Bronchial epithelial cell (primary cell): ENCODE measurements at regions not wholly inside any gene's neighbourhood (a gene's known extent, or its start where the extent isn't known, plus 50 kb on each side); places are given as distances from the start of the nearest gene placed in this dataset.
"Not testable (repeated sequence)": the region's sequence is repeated elsewhere in the genome, so short reads cannot be mapped to it uniquely, and the experiment has no call there.

ENCODE experiments used
- DNase-seq: peaks from one replicate; pipeline ENCODE4 v3.0.0-alpha.2; 2010; ENCODE audit warnings: low read depth
- FAIRE-seq: peaks from 2 replicates; lab custom pipeline; 2011; peaks lifted over from hg19 to GRCh38; lab: Jason Lieb, UNC
- H3K27me3 ChIP-seq: 2 replicates; pipeline ENCODE4 v1.5.1; 2011; ENCODE audit warnings: low read length; ENCODE audit not compliant: control insufficient read depth, insufficient read depth
- H3K36me3 ChIP-seq: 2 replicates; pipeline ENCODE4 v1.5.1; 2011; ENCODE audit warnings: low read length; ENCODE audit not compliant: control insufficient read depth, insufficient read depth
- H3K4me3 ChIP-seq: 2 replicates; pipeline ENCODE4 v1.5.1; 2011; ENCODE audit warnings: mild to moderate bottlenecking, low read depth, low read length, control low read depth
- TF ChIP-seq, protein P1 (sequence below): IDR thresholded peaks from 2 replicates; pipeline ENCODE4 v1.5.1; 2011; ENCODE audit warnings: mild to moderate bottlenecking, moderate library complexity, low read length, control low read depth, inconsistent platforms; ENCODE audit not compliant: insufficient read depth, severe bottlenecking

DNA sequence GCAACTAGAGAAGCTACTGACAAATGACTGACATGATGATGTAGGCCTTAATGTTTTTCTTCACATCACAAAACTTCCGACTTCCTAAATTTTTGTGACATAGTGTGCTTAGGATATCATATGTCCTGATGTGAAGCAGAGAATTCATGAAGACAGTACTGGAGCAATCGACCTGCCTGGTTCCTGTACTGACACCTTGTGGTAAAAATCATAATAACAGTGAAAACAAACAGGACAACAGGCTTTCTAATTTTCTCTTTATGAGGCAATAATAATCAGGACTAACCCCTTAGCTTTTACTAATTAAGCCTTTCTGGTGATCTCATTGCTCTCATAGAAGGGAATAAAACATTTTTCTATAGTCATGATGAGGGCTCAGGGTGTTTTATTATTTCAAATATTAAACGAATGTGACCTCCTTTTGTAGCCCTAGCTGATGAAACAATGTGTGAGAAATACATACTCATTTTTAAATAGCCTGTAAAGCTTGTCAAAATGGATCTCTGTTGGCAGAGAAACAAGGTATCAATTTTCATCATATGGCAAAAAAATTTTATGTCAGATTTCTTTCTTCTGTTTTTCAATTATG lies 158.4 kb downstream of the TENT5D start:
- TF ChIP-seq, protein P1, sequence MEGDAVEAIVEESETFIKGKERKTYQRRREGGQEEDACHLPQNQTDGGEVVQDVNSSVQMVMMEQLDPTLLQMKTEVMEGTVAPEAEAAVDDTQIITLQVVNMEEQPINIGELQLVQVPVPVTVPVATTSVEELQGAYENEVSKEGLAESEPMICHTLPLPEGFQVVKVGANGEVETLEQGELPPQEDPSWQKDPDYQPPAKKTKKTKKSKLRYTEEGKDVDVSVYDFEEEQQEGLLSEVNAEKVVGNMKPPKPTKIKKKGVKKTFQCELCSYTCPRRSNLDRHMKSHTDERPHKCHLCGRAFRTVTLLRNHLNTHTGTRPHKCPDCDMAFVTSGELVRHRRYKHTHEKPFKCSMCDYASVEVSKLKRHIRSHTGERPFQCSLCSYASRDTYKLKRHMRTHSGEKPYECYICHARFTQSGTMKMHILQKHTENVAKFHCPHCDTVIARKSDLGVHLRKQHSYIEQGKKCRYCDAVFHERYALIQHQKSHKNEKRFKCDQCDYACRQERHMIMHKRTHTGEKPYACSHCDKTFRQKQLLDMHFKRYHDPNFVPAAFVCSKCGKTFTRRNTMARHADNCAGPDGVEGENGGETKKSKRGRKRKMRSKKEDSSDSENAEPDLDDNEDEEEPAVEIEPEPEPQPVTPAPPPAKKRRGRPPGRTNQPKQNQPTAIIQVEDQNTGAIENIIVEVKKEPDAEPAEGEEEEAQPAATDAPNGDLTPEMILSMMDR, result peak; percentile 35
- DNase-seq, result peak; percentile 29
- H3K36me3 ChIP-seq, result no peaks in the 10 kb centered on the region
- no peak overlapping the region for H3K4me3 ChIP-seq
- FAIRE-seq, result no peak
- no peaks in the 10 kb centered on the region for H3K27me3 ChIP-seq

DNA sequence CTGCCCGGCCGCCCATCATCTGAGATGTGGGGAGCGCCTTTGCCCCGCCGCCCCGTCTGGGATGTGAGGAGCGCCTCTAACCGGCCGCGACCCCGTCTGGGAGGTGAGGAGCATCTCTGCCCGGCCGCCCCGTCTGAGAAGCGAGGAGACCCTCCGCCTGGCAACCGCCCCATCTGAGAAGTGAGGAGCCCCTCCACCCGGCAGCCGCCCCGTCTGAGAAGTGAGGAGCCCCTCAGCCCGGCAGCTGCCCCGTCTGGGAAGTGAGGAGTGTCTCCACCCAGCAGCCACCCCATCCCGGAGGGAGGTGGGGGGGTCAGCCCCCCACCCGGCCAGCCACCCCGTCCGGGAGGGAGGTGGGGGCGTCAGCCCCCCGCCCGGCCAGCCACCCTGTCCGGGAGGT lies 170.7 kb downstream of the TENT5D start:
- not testable (repeated sequence) for DNase-seq, H3K27me3 ChIP-seq, FAIRE-seq, H3K36me3 ChIP-seq, H3K4me3 ChIP-seq

DNA sequence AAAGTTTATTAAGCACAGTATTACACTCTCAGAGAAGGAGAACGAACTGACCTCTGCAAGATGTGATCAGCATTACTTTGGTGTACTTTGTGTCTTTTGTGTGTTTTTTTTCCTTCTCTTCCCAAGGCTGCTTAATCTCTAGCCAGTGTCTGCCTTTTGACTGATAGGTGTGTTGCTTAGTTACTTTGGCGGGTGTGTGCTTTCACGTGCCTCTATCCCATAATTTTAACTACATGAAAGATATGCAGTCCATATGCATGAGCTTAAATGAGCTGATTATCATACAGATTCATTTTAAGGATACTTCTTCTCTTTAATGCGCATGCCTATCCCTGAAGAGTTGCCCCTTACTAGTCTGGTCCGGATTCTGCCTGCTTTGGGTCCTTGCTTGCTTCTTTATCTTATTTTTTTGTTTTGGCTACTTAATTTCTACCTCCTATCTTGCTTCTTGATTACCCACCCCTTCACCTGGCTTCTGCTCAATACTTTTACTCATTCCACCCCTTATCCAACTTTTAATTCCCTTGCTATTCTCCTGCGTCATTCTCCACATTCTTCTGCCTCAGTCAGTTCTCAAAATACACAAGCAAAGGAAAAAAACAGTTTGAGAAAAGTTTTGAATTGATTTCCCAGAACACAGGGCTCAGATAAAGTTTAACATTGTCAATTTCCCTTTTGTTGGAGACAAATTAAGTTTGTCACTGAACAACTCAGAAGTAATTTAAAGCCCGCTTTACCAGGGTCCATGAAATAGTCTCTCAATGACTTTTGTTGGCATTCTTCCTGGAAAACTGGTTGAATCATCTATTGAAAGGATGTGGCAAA lies 182.0 kb downstream of the TENT5D start:
- no peak overlapping the region for H3K4me3 ChIP-seq

More for the DNA sequence above, 182.0 kb downstream of the TENT5D start:
- Histone ChIP-seq H3K27me3 (no peaks in the 10 kb centered on the region), H3K36me3 (no peaks in the 10 kb centered on the region)
- FAIRE-seq (no peak), DNase-seq (no peak)
- TF ChIP-seq, protein P1, result no peak
